ENCODE measurements at regions not wholly inside any gene's neighbourhood (a gene's known extent, or its start where the extent isn't known, plus 50 kb on each side); places are given as distances from the start of the nearest gene placed in this dataset.

DNA sequence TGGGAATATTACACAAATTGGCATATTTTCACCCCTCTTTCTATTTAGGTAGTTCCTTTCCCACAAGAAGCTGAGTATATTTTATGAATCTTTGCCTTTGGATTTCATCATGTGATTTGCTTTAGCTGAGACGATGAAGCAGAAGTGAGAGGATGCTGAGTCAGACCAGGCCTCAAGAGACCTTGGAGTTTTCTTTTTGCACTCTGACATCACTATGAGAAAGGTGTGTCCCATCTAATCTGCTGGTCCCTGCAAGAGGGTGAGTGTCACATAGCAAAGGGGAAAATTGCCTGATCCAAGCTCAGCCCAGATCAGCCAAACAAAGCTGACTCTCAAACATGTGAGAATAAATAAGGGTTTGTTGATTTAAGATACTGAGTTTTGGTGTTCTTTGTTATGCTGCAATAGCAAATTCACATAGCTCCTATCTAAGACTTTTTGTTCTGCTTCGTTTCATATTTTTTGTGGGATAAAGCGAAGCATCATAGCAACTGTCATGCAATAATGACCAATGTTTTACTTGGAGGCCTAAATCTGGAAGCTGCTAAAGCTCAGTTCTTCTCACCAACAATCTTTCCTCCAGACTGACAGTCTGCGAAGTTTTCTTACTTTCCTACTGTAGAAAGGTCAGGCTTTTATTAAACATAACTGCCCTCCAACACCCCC is 176.9 kb downstream of the PDHA2 start:
- TF ChIP-seq, protein P1, sequence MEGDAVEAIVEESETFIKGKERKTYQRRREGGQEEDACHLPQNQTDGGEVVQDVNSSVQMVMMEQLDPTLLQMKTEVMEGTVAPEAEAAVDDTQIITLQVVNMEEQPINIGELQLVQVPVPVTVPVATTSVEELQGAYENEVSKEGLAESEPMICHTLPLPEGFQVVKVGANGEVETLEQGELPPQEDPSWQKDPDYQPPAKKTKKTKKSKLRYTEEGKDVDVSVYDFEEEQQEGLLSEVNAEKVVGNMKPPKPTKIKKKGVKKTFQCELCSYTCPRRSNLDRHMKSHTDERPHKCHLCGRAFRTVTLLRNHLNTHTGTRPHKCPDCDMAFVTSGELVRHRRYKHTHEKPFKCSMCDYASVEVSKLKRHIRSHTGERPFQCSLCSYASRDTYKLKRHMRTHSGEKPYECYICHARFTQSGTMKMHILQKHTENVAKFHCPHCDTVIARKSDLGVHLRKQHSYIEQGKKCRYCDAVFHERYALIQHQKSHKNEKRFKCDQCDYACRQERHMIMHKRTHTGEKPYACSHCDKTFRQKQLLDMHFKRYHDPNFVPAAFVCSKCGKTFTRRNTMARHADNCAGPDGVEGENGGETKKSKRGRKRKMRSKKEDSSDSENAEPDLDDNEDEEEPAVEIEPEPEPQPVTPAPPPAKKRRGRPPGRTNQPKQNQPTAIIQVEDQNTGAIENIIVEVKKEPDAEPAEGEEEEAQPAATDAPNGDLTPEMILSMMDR (conservative IDR thresholded peaks at IDR 0.05; ENCODE audit: low read length), result no peak
- no peak for TF ChIP-seq EZH2phosphoT487 (IDR thresholded peaks at IDR 0.05; ENCODE audit: borderline replicate concordance, low read depth, low read length)

Measured in OCI-LY7 (cell line).